ENCODE measurements at regions not wholly inside any gene's neighbourhood (a gene's known extent, or its start where the extent isn't known, plus 50 kb on each side); places are given as distances from the start of the nearest gene placed in this dataset.

- Histone ChIP-seq H2AFZ (no peak overlapping the region), H3K4me3 (no peak overlapping the region), H3F3A (ENCODE audit: insufficient read depth) (no peaks in the 10 kb centered on the region), H3K9ac (no peak overlapping the region), H3K36me3 (ENCODE audit: low read depth) (no peaks in the 10 kb centered on the region), H4K20me1 (ENCODE audit: insufficient read depth) (no peaks in the 10 kb centered on the region), H3K4me2 (ENCODE audit: unreplicated experiment) (no peak overlapping the region), H3K79me2 (ENCODE audit: insufficient read depth) (no peaks in the 10 kb centered on the region), H3K4me1 (ENCODE audit: insufficient read depth) (0 out of 2 replicates have a peak, but pooled peaks cover 3% of the 10 kb centered on the region), H3K27ac (no peak overlapping the region), H3K9me3 (ENCODE audit: low read depth) (no peaks in the 10 kb centered on the region), H3K27me3 (replicated peaks; ENCODE audit: insufficient read depth) (no peaks in the 10 kb centered on the region), H3K9me2 (ENCODE audit: insufficient read depth) (no peaks in the 10 kb centered on the region)
- WGBS, 2 experiments (ENCODE audit: low coverage in 1 of 2, low lambda C conversion rate in 2 of 2, missing lambda C conversion rate in 2 of 2), result 86 to 94% methylated on average over 3 of the region's 3 CpGs
- DNase-seq, result no peak
- TF ChIP-seq EZH2phosphoT487 (IDR thresholded peaks at IDR 0.05; ENCODE audit: insufficient read depth, low read depth), result no peak
- no peak for TF ChIP-seq EZH2 (IDR thresholded peaks at IDR 0.05; ENCODE audit: insufficient read depth, poor library complexity, severe bottlenecking)
- in situ Hi-C loops (cut with MboI), result no loop called here
Observed at GRCh38 chr2:164439885-164440284, 181.4 kb downstream of the GRB14 start.

GRCh38 chr2:164439235-164439634 lies 182.0 kb downstream of the GRB14 start:
- no peaks in the 10 kb centered on the region for H3K36me3 ChIP-seq (ENCODE audit: low read depth)
- no peaks in the 10 kb centered on the region for H3K79me2 ChIP-seq (ENCODE audit: insufficient read depth)
- H3K27ac ChIP-seq, result no peak overlapping the region
- H3K4me3 ChIP-seq, result no peak overlapping the region
- no peak for DNase-seq
- H4K20me1 ChIP-seq (ENCODE audit: insufficient read depth), result no peaks in the 10 kb centered on the region
- no peaks in the 10 kb centered on the region for H3K27me3 ChIP-seq (replicated peaks; ENCODE audit: insufficient read depth)
- H3K4me1 ChIP-seq (ENCODE audit: insufficient read depth), result 0 out of 2 replicates have a peak, but pooled peaks cover 3% of the 10 kb centered on the region
- no peak overlapping the region for H2AFZ ChIP-seq
- in situ Hi-C loops (cut with MboI), result no loop called here
- no peaks in the 10 kb centered on the region for H3F3A ChIP-seq (ENCODE audit: insufficient read depth)
- TF ChIP-seq EZH2 (IDR thresholded peaks at IDR 0.05; ENCODE audit: insufficient read depth, poor library complexity, severe bottlenecking) (no peak), EZH2phosphoT487 (IDR thresholded peaks at IDR 0.05; ENCODE audit: insufficient read depth, low read depth) (no peak)
- H3K9me3 ChIP-seq (ENCODE audit: low read depth), result no peaks in the 10 kb centered on the region
- no peaks in the 10 kb centered on the region for H3K9me2 ChIP-seq (ENCODE audit: insufficient read depth)
- H3K9ac ChIP-seq, result no peak overlapping the region
- H3K4me2 ChIP-seq (ENCODE audit: unreplicated experiment), result no peak overlapping the region

GRCh38 chr2:164438490-164439205 lies 182.6 kb downstream of the GRB14 start:
- TF ChIP-seq EZH2 (IDR thresholded peaks at IDR 0.05; ENCODE audit: insufficient read depth, poor library complexity, severe bottlenecking), result no peak
- TF ChIP-seq EZH2phosphoT487 (IDR thresholded peaks at IDR 0.05; ENCODE audit: insufficient read depth, low read depth), result no peak
- Histone ChIP-seq H3K36me3 (ENCODE audit: low read depth) (no peaks in the 10 kb centered on the region), H2AFZ (no peak overlapping the region), H3K4me1 (ENCODE audit: insufficient read depth) (no peaks in the 10 kb centered on the region), H3K9me2 (ENCODE audit: insufficient read depth) (no peaks in the 10 kb centered on the region), H3K9me3 (ENCODE audit: low read depth) (no peaks in the 10 kb centered on the region), H3K4me3 (no peak overlapping the region), H3K79me2 (ENCODE audit: insufficient read depth) (no peaks in the 10 kb centered on the region), H3K27ac (no peak overlapping the region), H3K27me3 (replicated peaks; ENCODE audit: insufficient read depth) (no peaks in the 10 kb centered on the region), H3K9ac (no peak overlapping the region), H3K4me2 (ENCODE audit: unreplicated experiment) (no peak overlapping the region), H3F3A (ENCODE audit: insufficient read depth) (no peaks in the 10 kb centered on the region), H4K20me1 (ENCODE audit: insufficient read depth) (no peaks in the 10 kb centered on the region)
- no peak for DNase-seq
- in situ Hi-C loops (cut with MboI), result no loop called here

GRCh38 chr2:164436131-164436530 lies 185.2 kb downstream of the GRB14 start:
- H2AFZ ChIP-seq, result no peak overlapping the region
- H3K9me3 ChIP-seq (ENCODE audit: low read depth), result no peaks in the 10 kb centered on the region
- no peaks in the 10 kb centered on the region for H3F3A ChIP-seq (ENCODE audit: insufficient read depth)
- H3K9me2 ChIP-seq (ENCODE audit: insufficient read depth), result no peaks in the 10 kb centered on the region
- H3K27me3 ChIP-seq (replicated peaks; ENCODE audit: insufficient read depth), result no peaks in the 10 kb centered on the region
- in situ Hi-C loops (cut with MboI), result no loop called here
- no peak for TF ChIP-seq EZH2 (IDR thresholded peaks at IDR 0.05; ENCODE audit: insufficient read depth, poor library complexity, severe bottlenecking)
- no peak for TF ChIP-seq EZH2phosphoT487 (IDR thresholded peaks at IDR 0.05; ENCODE audit: insufficient read depth, low read depth)
- no peak overlapping the region for H3K4me3 ChIP-seq
- H3K36me3 ChIP-seq (ENCODE audit: low read depth), result no peaks in the 10 kb centered on the region
- H3K4me2 ChIP-seq (ENCODE audit: unreplicated experiment), result no peak overlapping the region
- H3K79me2 ChIP-seq (ENCODE audit: insufficient read depth), result no peaks in the 10 kb centered on the region
- no peaks in the 10 kb centered on the region for H4K20me1 ChIP-seq (ENCODE audit: insufficient read depth)
- DNase-seq, result no peak
- H3K9ac ChIP-seq, result no peak overlapping the region
- H3K27ac ChIP-seq, result no peak overlapping the region
- 75 to 84% methylated on average over 3 of the region's 3 CpGs for WGBS, 2 experiments (ENCODE audit: low coverage in 1 of 2, low lambda C conversion rate in 2 of 2, missing lambda C conversion rate in 2 of 2)
- H3K4me1 ChIP-seq (ENCODE audit: insufficient read depth), result no peaks in the 10 kb centered on the region
